Pulmonary artery endothelial cell (primary cell): ENCODE measurements at regions not wholly inside any gene's neighbourhood (a gene's known extent, or its start where the extent isn't known, plus 50 kb on each side); places are given as distances from the start of the nearest gene placed in this dataset.
"Not testable (repeated sequence)": the region's sequence is repeated elsewhere in the genome, so short reads cannot be mapped to it uniquely, and the experiment has no call there.

ENCODE experiments used
- DNase-seq: peaks from one replicate; pipeline ENCODE4 v3.0.0-alpha.2; 2011; ENCODE audit warnings: low read depth, low spot score

GRCh38 chr9:39566782-39567181 is 211.3 kb downstream of the SPATA31A1 start:
- not testable (repeated sequence) for DNase-seq

- not testable (repeated sequence) for DNase-seq
These were observed 211.9 kb downstream of the SPATA31A1 start for GRCh38 chr9:39567396-39567795.

GRCh38 chr9:39568900-39569299 is 213.4 kb downstream of the SPATA31A1 start:
- DNase-seq: not testable (repeated sequence)

GRCh38 chr9:39573024-39574022 is 217.9 kb downstream of the SPATA31A1 start:
- DNase-seq: not testable (repeated sequence)

- not testable (repeated sequence) for DNase-seq
These were observed 223.5 kb downstream of the SPATA31A1 start for GRCh38 chr9:39579000-39579399.

GRCh38 chr9:39581296-39581695 is 225.8 kb downstream of the SPATA31A1 start:
- DNase-seq: not testable (repeated sequence)

- not testable (repeated sequence) for DNase-seq
These were observed 227.4 kb downstream of the SPATA31A1 start for GRCh38 chr9:39582677-39583412.

- not testable (repeated sequence) for DNase-seq
These were observed 227.9 kb downstream of the SPATA31A1 start for GRCh38 chr9:39583413-39583747.

GRCh38 chr9:39585233-39585632 is 229.8 kb downstream of the SPATA31A1 start:
- not testable (repeated sequence) for DNase-seq

- no peak for DNase-seq
These were observed 232.5 kb downstream of the SPATA31A1 start for GRCh38 chr9:39587844-39588499.

- DNase-seq: no peak
These were observed 233.2 kb downstream of the SPATA31A1 start for GRCh38 chr9:39588500-39589137.

- DNase-seq: not testable (repeated sequence)
These were observed 248.6 kb downstream of the SPATA31A1 start for GRCh38 chr9:39604089-39604488.

GRCh38 chr9:39611449-39612231 is 256.2 kb downstream of the SPATA31A1 start:
- not testable (repeated sequence) for DNase-seq

- not testable (repeated sequence) for DNase-seq
These were observed 261.0 kb downstream of the SPATA31A1 start for GRCh38 chr9:39616480-39616879.

- not testable (repeated sequence) for DNase-seq
These were observed 268.6 kb downstream of the SPATA31A1 start for GRCh38 chr9:39624048-39624447.

- DNase-seq: not testable (repeated sequence)
These were observed 276.6 kb downstream of the SPATA31A1 start for GRCh38 chr9:39632071-39632470.

GRCh38 chr9:39649029-39649428 is 293.6 kb downstream of the SPATA31A1 start:
- DNase-seq: not testable (repeated sequence)

GRCh38 chr9:39656960-39657603 is 301.6 kb downstream of the SPATA31A1 start:
- not testable (repeated sequence) for DNase-seq

GRCh38 chr9:39663020-39663419 is 307.6 kb downstream of the SPATA31A1 start:
- not testable (repeated sequence) for DNase-seq

- not testable (repeated sequence) for DNase-seq
These were observed 308.2 kb downstream of the SPATA31A1 start for GRCh38 chr9:39663713-39664112.
